Fibroblast of the conjunctiva (primary cell): ENCODE measurements at regions not wholly inside any gene's neighbourhood (a gene's known extent, or its start where the extent isn't known, plus 50 kb on each side); places are given as distances from the start of the nearest gene placed in this dataset.

Experiments used
- DNase-seq: peaks from one replicate; pipeline ENCODE4 v3.0.0-alpha.2; 2010; ENCODE audit warnings: low read depth

DNA sequence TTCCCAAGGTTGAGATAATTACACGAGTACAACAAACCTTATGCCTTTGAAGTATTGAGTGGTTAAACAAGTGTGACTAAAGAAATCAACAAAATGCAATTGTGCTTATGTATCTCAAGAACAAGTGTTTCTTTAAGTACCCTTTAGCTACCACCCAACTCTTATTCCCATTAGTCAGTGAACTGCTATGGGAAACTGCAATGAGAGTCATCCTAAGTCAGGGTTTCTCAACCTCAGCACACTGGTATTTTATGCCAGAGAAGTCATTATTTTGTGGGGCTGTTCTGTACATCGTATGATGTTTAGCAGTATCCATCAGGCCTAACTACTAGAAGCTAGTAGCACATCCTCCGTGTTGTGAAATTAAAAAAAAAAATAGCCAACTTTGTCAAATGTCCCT, 549.1 kb upstream of the BOD1L1 start:
- no peak for DNase-seq

DNA sequence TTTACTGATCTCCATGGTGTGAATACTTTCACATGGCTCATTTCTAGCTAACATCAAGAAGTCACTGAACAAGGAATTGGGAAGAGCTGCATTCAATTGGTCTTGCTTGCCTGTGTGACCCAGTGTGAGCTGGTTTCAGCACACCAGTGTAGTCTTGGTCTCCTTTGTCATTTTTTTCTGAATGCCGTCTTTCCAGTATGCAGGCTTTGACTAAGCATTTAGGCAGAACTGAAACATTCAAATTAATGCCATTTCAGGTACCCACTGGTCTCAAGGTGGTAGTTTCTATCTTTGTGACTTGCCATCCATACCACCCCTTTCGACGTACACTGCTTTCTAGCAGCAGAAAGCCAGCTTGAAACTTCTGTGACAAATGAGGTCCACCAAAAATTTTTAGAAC, 550.5 kb upstream of the BOD1L1 start:
- no peak for DNase-seq

DNA sequence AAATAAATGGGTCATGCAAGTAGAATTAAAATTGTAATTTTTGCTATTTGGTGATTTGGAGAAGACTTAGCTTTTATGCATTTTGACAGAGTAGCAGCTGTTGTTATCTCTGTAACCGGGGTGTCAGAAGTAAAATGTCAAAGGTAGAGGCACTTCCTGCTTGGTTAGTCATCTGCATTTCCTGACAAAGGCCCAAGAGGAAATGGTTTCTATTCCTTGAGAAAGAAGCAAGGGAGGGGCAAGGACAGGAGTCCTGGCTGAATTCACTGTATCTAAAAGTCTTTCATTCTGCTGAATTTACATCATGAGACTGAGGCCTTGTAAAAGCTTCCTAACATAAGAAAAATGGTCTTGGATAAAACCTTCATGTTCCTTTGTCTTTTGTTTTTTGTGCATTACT, 550.9 kb upstream of the BOD1L1 start:
- DNase-seq, result peak; percentile 4

DNA sequence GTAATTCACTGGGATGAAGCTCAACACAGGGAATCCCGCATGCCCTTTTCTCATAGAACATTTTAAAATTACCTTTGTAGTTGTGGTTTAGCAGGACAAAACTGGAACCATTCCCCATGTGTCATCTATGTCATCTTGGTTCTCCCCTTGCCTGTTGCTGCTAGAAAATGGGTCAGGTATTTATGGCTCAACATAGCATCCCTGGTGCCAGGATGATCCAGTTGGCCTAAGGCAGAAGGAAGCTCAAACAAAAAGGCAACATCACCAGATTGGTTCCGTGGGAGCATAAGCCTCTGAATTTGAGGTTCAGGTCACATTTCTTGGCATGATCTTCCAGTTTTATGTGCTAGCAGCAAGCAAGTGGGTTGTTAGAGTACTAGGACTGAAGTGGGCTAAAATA, 552.6 kb upstream of the BOD1L1 start:
- no peak for DNase-seq

DNA sequence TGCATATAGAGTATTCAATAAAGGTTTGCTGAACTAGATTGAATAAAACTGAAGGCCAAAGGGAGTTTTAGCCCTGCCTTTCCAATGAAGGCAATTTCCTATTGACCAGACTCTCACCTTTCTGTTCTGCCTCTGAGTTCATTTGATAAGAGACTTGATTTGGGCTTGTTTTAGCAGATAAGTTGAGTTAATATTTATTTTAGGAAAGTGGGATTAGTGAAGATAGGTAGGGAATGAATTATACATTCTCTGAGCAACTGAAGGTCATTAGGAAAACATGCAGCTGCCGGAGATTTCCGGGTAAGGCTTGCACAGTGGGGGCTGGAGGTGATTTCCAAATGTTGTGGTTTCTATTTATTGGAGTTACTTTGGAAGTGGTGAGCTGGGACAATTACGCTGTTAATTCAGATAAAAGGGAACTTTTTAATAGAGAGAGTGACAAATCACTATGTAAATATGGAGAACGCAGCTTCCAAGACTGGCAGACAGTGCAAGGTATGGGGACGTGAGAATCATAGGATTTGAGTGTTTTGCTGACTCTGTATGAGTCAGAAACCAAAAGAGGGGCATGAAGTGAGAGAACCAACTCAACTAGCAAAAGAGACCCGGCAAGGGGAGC, 553.6 kb upstream of the BOD1L1 start:
- DNase-seq, result no peak

DNA sequence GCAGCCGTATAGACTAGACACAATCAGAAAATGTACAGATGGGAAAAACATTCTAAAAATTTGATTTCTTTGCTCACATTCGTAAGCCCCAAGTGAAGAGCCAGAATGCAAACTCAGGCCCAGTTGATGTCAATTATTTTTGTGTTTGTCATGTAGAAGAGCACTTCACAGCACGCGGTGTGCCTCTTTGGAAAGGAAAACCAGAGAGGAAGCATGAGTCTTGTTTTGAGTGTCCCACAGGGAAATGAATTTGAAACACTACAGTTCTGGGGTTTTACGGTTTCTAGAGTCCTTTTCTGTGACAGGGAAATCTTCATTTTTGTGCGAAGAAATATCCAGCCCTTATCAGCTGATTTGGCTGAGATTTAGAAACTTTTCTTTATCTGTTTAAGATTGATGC, 554.6 kb upstream of the BOD1L1 start:
- no peak for DNase-seq

DNA sequence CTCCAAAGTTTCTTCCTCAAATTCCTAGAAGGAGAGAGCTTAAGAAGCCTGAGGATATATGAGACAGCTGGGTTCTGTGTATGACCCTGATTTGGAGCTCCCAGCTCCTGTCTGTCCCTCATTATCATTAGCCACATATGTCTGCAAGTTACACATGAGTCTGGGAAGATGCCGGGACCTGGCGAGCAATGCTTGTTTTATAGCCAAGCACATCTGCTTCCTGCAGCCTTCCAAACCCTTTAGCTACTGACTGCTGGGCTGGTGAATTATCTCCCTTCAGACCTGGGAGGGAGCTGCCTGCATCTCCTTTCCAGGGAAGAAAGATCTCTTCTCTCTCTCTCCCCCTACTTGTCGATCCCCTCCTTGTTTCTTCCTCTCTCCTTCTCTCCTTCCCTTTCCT, 556.7 kb upstream of the BOD1L1 start:
- DNase-seq, result peak; percentile 35

DNA sequence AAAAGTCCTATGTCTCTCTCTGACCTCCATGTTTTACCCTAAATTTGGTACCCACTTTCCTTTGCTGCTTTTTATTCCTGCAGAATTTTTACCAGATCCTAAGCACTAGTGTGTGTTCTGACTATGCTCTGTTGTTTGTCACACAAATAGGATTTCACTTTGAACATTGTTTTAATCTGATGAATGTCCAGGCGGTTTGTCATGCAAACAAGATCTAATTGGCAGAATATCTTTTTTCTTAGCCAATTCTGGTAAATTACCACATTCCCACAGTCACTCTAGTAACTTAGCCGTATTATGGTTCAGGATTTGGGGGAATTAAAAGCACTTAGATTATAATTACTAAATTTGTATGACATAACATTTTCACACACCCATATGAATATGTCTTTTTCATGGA, 557.2 kb upstream of the BOD1L1 start:
- no peak for DNase-seq

DNA sequence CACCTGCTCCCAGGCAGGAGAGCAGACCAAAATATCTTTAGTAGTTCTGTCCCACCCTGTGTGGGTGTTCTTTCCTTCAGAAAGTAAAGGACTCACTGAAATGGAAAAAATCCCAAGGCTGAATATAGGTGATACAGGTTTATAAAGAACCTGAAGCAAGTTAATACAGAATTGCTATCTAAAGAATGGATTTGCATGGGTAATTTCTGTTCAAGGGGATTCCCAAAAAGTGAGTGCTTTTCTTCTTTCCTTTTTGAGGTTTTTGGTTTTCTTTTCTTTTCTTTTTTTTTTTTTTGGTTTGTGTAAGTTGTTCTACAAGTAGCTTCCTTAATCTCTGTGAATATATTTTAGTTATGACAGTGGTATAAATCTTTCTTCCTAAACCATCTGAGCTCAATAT, 560.7 kb upstream of the BOD1L1 start:
- no peak for DNase-seq

DNA sequence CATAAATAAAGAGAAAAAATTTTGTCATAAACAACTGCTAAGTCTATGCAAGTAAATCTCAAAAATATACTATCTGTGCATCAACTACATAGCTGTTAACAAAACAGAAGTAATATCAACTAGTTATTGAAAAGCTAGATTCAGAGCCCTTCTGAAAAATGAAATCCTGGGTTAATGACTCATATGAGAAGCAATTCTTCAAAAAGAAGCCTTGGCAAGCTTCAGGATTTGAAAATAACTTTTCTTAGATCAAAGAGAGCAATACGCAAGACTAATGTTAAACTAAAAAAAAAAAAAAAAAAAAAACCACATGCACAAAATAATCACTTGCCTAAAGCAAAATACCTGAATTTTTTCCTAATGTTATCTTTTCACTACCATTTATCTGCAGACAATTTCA, 566.1 kb upstream of the BOD1L1 start:
- no peak for DNase-seq

DNA sequence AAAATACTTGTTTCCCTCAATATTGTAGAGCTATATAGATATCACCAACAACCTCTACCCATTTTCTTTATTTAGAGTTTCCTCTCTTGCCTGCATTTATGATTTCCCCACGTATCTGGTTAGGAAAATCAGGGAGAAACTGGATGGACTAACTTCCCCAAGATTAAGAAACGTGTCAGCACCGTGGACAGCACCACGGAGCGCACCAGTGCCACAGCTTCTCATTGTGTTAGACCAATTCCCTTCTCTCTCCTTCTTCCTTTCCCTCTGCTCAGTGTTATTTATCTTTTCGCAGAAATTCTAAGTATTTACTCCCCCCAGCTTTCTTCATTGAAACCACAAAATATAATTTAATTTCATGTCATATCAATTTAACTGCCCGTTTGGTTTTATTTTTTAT, 568.6 kb upstream of the BOD1L1 start:
- DNase-seq, result peak; percentile 33

DNA sequence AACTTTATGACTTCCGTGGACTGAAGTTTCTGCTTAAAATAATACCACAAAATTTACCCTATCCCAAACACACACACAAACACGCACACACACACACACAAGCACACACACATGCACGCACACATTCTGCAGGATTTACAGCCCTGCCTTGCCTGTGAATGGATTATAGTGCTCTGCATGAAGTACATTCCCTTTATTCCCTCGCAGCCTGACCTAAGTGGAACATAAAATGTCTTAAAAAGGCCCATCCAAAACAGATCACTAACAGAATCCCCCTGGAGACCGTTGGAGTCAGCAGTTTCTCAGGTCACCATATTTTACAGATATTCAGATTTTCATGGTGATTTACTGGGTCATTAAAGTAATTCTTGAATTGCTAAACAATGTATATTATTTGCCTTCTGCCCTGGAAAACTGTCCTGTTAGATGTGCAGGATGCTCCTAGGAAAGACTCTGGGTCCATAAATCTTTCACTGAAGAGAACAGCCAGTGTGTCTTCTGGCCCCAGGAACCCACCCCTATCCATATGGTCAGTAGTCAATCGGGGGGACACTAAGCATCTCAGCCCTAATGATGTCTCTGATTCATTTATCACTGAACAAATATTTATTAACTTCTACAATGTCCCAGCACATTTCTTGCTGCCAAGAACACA, 587.7 kb upstream of the BOD1L1 start:
- no peak for DNase-seq

DNA sequence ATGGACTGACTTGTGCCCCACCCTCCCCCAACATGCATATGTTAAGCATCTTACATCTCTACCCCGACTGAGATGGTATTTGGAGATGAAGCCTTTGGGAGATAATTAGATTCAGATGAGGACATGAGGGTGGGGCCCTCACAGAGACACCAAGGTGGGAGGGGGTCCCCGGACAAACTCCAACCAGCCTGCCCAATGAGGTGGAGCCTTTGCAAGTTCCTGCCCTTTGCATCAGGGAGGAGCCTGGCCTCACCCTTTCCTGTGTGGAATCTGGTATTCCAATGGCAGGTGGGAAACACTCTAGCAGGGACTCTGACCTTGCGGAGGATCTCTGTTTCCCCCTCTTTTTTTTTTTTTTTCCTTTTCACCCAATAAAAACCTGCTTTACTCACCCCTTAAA, 589.9 kb upstream of the BOD1L1 start:
- no peak for DNase-seq

DNA sequence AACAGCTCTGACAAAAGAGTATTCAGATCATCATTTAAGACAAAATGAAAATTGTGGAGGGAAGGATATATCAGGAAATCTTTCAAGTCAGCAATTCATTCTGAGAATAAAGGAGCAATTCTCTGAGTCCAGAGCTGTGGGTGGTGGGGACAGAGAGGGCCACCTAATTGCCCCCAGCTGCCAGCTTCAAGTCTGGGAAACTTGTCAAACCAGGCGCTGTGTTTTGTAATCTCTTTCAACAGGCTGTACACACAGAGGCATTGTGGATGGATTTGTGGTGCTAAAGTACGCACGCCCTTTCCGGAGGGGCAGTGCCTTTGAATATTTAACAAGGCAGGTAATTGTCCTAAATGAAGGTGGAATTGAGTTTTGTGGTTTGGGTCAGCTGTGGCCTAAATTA, 591.1 kb upstream of the BOD1L1 start:
- no peak for DNase-seq

DNA sequence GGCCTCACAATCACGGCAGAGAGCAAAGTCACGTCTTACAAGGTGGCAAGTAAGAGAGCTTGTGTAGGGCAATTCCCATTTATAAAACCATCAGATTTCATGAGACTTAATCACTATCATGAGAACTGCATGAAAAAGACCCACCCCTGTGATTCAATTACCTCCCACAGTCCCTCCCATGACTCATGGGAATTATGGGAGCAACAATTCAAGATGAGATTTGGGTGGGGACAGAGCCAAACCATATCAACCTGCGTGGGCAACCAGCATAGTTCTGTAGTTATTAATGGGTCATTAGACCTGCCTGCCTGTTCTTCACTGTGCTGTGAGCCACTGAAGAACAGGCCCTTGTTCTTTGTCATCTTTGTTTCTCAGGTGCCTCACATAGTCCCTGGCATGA, 593.7 kb upstream of the BOD1L1 start:
- DNase-seq, result no peak

DNA sequence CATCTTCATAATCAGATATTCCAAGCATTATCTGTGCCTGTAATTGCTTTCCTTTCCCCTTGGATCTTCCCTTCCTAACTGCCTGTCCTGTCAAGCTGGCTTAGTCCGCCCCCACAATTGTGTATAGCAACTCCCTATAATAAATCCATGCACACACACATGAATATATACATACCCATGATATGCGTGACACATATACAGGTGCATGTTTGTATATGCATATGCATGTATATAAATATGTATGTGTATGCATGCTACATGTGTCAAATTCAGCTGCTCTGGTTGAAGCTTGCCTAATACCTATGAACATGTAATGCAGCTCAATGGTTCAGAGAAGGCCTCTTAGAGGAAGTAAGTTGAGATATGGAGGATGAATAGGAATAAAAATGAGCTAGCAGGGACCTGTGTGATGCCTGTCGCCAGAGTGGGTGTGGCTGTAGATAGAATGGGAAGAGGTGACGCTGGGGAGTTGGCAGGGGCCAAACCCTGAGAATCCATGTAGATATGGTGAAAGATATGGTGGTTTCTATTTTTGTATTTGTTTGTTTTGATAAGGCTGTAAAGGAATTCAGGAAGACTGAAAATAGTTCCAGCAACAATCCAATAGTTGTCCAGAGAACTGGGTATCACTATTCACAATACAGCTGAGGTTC, 595.0 kb upstream of the BOD1L1 start:
- DNase-seq, result no peak

DNA sequence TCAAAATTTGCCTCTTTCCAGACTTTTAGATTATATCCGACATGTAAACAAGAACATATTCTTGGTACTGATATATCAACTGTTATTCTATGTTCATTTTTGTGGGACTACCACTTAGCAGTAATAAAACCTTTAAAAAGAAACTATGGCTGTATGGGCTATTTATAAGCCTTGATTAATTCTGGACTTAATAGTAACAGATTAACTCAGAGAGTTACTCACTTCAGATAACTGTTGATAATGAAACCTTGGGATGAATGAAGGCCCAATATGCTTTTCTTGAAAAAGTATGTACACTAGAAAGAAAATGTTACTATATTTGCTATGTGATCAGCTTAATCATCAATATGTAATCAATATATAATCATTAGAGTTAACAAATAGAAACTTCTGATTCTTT, 595.9 kb upstream of the BOD1L1 start:
- no peak for DNase-seq

DNA sequence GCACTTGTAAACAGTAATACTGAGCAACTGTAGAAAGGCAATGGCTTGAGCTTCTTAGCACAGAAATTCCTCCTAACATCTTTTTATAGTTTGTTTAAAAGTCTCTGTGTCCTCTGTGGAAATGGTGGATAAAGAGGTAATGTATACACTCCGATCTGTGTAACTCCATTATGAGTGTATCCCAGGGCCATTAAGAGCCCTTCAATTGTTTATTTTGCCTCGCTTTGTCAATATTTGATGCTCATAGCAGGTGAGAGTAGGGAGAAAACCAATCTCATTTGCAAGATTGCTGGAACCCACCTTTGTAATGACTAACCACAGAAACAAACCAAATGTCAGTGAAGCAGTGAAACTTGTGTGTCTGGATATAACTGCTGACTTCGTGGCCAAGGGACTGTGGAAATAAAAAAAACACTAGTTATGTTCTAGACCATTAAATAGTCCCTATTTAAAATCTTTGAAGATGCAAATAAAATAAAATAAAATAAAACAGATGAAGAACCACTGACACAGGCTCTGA, 598.2 kb upstream of the BOD1L1 start:
- no peak for DNase-seq

DNA sequence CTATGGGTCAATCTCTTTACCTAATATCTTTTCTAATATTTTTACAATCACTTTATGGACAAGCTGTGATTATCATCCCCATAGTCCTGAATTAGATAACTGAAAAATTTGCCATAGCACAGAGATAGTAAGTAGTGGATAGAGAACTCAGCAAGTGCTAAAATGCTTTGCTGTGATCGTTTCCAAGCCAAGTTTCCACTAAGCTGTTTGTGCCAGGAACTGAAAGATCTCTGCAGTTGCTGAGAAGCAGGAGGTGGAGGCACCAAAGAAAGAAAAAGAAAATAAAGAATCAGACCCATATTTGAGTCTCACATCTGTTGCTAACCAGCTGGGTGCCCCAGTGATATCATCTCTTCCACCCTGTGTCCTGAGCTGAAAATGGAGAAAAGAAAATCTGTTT, 605.6 kb upstream of the BOD1L1 start:
- peak; percentile 2 for DNase-seq

DNA sequence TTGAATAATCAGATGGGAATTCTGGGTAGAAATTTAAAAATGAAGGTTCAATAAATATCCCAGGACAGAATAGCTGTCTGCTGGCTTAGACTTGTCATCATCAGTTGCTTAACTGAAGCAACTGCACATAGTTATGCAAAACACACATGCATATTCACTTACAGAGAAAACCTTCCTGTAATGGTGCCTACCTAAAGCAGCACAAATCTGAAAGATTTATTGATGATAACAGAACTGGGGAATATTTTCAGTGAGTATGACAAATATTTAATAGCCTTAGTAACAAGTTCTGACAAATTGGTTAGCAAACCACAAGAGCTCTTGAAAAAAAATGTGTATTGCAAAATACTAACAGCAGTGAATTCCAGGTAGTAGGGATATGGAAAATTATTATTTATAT, 606.8 kb upstream of the BOD1L1 start:
- no peak for DNase-seq

DNA sequence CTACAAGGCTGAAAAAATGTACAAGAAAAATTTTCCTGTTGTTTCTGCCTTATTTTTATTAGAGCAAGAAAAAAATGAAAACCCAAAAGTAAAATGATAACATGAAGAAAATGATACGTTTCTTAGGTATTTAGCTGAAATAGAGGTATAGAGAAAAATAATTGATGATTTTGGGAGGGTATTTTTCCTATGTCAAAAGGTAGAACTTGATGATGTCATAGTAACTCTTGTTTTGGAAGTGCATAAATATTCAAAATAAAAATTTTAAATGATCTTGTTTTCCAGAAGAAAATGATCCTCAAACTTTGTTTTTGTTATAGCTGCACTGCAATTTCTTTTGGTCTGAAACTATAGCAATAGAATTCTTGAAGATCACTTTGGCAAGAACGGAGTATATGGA, 608.8 kb upstream of the BOD1L1 start:
- DNase-seq, result no peak

DNA sequence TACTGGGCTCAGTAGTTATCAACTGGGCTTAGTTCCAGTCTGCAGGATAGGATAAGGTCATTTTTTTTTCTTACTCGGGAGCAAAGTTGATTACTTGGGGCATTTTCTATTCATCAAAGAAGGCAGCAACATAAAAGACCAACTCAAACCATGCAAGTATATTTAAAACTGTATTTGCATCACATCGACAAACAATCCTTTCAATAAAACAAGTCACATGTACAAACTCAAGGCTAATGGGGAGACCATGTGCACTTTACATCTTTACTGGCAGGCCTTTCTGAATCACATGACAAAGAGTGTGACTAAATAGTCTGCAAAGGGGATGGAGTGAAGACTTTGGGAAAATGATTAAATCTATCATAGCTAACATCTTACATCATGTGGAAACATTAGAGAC, 610.4 kb upstream of the BOD1L1 start:
- DNase-seq, result no peak

DNA sequence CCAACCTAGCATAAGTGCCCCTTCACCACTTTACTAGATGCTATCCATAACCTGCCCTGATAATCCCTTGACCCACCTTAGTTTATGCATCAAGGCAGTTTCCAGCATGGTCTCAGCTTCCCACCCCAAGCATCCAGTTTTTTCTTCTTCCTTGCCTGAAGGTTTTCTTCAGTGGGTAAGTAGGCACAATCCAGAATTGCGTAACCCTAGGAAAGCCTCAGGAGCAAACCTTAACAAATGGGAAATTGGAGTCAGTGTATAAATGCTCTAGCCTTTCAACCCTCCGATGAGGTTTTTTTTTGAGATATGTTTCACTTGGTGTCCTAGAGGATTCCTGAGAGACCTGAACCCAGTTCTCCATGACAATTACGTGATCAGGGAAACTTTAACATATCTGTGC, 614.0 kb upstream of the BOD1L1 start:
- no peak for DNase-seq

DNA sequence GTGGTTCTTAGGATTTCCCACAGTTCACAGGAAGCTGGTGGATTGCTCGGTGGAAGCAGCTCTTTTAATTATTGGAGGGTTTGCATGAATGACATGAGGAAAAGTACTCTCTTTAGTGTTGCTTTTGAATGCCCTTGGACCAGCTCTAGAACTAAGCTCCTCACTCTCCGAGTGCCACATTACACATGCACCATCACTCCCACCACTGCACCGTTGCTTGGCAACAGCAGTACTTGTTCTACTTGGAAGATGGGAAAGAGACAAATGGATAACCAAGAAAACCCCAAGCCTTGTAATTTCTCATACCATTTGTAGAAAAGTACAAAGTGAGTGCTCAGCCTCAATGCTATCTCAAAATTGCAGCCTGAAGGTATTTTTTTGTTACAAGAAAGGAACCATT, 620.2 kb upstream of the BOD1L1 start:
- no peak for DNase-seq
